ENCODE measurements at regions not wholly inside any gene's neighbourhood (a gene's known extent, or its start where the extent isn't known, plus 50 kb on each side); places are given as distances from the start of the nearest gene placed in this dataset.

DNA sequence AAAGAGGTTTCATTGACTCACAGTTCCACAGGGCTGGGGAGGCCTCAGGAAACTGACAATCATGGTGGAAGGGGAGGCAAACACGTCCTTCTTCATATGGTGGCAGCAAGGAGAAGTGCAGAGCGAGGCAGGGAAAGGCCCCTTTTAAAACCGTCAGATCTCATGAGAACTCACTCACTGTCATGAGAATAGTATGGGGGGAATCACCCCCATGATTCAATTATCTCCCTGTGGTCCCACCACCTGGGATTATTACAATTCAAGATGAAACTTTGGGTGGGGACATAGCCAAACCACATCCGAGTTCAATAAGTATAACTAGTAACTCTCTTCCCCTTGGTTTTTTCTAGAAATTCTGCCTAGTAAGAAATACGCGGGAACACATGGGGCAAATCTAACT is 94.9 kb downstream of the AXIN2 start:
- Histone ChIP-seq H3K4me3 (no peak overlapping the region), H3K36me3 (no peaks in the 10 kb centered on the region), H3K27ac (no peak overlapping the region), H3K9me3 (no peaks in the 10 kb centered on the region), H3K4me1 (ENCODE audit: insufficient read depth) (peaks cover 2% of the 10 kb centered on the region), H3K27me3 (no peaks in the 10 kb centered on the region)
- DNase-seq: no peak
- 91 to 95% (median 93%) methylated on average over 6 of the region's 6 CpGs for WGBS, 3 donors
- intact Hi-C loops (cut with DNase I): loop anchor here in 1 of 4 donors (10.0 kb wide), 1 partner anchor 88 kb away; no protein-coding TSS in a partner anchor
- TF ChIP-seq, protein P1, sequence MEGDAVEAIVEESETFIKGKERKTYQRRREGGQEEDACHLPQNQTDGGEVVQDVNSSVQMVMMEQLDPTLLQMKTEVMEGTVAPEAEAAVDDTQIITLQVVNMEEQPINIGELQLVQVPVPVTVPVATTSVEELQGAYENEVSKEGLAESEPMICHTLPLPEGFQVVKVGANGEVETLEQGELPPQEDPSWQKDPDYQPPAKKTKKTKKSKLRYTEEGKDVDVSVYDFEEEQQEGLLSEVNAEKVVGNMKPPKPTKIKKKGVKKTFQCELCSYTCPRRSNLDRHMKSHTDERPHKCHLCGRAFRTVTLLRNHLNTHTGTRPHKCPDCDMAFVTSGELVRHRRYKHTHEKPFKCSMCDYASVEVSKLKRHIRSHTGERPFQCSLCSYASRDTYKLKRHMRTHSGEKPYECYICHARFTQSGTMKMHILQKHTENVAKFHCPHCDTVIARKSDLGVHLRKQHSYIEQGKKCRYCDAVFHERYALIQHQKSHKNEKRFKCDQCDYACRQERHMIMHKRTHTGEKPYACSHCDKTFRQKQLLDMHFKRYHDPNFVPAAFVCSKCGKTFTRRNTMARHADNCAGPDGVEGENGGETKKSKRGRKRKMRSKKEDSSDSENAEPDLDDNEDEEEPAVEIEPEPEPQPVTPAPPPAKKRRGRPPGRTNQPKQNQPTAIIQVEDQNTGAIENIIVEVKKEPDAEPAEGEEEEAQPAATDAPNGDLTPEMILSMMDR (IDR thresholded peaks at IDR 0.05): no peak
- TF ChIP-seq POLR2A (IDR thresholded peaks at IDR 0.05) (no peak), EP300 (IDR thresholded peaks at IDR 0.05) (no peak)

DNA sequence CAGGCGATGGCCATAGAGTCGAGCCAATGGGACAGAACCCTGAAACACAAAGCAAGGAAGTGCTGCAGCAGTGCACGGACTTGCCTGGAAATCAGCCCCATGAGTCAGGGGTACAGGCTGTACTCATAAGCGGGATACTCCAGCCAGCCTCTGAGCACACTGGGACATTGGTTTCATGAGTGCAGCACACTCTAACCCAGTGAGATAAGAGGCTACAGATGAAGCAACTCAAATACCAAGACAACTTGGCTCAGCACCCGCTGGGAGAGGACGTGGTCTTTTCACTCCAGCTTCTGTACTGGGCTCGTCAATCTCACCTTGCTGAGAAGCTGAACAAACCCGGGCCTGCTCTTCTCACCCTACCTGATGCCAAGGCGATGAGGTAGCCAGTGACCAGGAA is 98.2 kb downstream of the AXIN2 start:
- H3K9me3 ChIP-seq: no peaks in the 10 kb centered on the region
- DNase-seq: peak in 4 of 5 donors; percentile 58 to 81 (median 72)
- peaks cover 2% of the 10 kb centered on the region for H3K4me1 ChIP-seq (ENCODE audit: insufficient read depth)
- peak; percentile 93 for TF ChIP-seq EP300 (IDR thresholded peaks at IDR 0.05)
- TF ChIP-seq, protein P1 (IDR thresholded peaks at IDR 0.05): no peak
- no peak overlapping the region for H3K27ac ChIP-seq
- intact Hi-C loops (cut with DNase I): loop anchor here in 1 of 4 donors (10.0 kb wide), 1 partner anchor 92 kb away; no protein-coding TSS in a partner anchor
- H3K27me3 ChIP-seq: no peaks in the 10 kb centered on the region
- no peak overlapping the region for H3K4me3 ChIP-seq
- no peaks in the 10 kb centered on the region for H3K36me3 ChIP-seq
- 30 to 58% (median 48%) methylated on average over 9 of the region's 9 CpGs for WGBS, 3 donors

DNA sequence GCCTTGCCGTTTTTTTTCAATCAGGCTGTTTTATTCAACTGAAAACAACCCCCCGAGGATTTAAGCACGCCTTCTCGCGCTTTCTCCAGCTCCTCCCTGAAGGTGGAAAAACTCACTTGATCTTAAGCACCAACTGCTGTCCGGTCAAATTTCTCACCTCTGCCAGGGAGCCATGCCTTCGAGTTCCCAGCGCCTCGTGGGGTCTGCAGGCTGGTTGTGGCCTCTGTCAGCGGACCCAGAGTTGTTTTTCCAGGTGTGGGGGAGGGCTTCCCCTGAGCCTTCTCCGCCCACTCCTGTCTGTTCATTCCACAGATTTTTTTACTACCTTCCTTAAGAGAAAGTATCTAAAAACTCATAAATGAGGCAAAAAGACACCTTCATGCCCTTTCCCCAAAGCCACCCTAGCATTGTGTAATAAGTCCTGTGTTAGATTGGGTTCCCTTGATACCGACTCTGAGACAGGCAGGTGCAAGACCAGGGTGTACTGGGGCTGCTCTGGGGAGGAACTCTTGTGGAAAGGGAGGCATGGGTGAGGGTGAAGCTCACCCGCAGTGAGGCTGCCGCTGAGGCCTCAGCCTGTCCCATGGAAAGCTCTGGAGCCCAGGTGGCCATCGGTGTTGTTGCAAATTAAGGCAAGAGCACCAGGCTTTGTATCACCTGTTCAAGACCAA is 101.6 kb downstream of the AXIN2 start:
- no peak overlapping the region for H3K4me3 ChIP-seq
- peaks cover 3% of the 10 kb centered on the region for H3K4me1 ChIP-seq (ENCODE audit: insufficient read depth)
- 52 to 63% (median 53%) methylated on average over 15 of the region's 15 CpGs for WGBS, 3 donors
- TF ChIP-seq, protein P1 (IDR thresholded peaks at IDR 0.05): no peak
- TF ChIP-seq EP300 (IDR thresholded peaks at IDR 0.05) (no peak), POLR2A (IDR thresholded peaks at IDR 0.05) (no peak)
- H3K9me3 ChIP-seq: no peaks in the 10 kb centered on the region
- intact Hi-C loops (cut with DNase I): loop anchor here in 1 of 4 donors (10.0 kb wide), 1 partner anchor 95 kb away; no protein-coding TSS in a partner anchor
- no peaks in the 10 kb centered on the region for H3K27me3 ChIP-seq
- H3K27ac ChIP-seq: no peak overlapping the region
- no peak for DNase-seq
- no peaks in the 10 kb centered on the region for H3K36me3 ChIP-seq

DNA sequence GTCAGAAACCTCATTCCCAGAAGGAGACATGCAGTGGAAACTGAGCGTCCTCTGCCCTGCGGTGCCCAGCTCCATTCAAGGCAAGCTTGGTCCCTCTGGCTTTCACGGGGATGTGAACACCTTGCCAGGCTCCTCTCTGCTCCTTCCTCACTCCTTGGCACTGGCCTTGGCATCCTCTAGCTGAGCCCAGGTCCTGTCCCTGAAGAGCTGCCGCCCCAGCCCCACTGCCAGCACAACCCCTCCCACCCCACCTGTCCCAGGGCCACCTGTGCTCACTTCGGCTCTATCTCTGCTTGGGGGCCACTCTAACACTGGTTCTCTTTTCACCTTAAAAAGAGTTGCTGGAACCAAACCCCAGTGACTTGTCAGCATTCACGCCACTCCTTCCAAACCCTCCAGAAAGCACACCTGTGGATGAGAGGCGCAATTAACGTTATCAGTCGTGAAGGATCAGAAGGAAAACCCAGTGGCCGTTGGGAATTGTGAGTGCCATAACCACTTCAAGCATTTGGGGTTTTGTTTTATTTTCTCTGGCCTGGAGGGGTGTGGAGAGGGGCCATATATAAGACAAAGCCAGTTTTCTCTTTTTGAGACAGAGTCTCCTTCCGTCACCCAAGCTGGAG is 103.7 kb downstream of the AXIN2 start:
- DNase-seq: no peak
- H3K27ac ChIP-seq: no peak overlapping the region
- WGBS, 3 donors: 85 to 95% (median 89%) methylated on average over 11 of the region's 11 CpGs
- H3K4me1 ChIP-seq (ENCODE audit: insufficient read depth): peaks cover 1% of the 10 kb centered on the region
- TF ChIP-seq EP300 (IDR thresholded peaks at IDR 0.05): no peak
- TF ChIP-seq POLR2A (IDR thresholded peaks at IDR 0.05): no peak
- TF ChIP-seq, protein P1 (IDR thresholded peaks at IDR 0.05): no peak
- no peak overlapping the region for H3K4me3 ChIP-seq
- H3K9me3 ChIP-seq: no peaks in the 10 kb centered on the region
- no peaks in the 10 kb centered on the region for H3K36me3 ChIP-seq
- intact Hi-C loops (cut with DNase I): no loop called here
- H3K27me3 ChIP-seq: no peaks in the 10 kb centered on the region

Measured in ovary (tissue), 7 donors.